Body of pancreas (tissue), 4 donors: ENCODE measurements at regions not wholly inside any gene's neighbourhood (a gene's known extent, or its start where the extent isn't known, plus 50 kb on each side); places are given as distances from the start of the nearest gene placed in this dataset.

Source experiments
- ATAC-seq: fragments of 150-250 bp; one replicate; pipeline ENCODE4 v1.9.1; 2016
- DNase-seq, 4 donors: peaks; one replicate each; pipeline ENCODE4 v3.0.0-alpha.2; 2019
- H3K27ac ChIP-seq, 4 donors: fragments of 200-600 bp; sonication (generic); 1 replicate in 3 of 4; 2 replicates in 1 of 4; pipeline versions ENCODE4 v1.5.1 to v1.6.1; 2016 to 2019; ENCODE audit warnings: mild to moderate bottlenecking in 1 of 4, mixed read lengths in 1 of 4, moderate library complexity in 1 of 4
- H3K27me3 ChIP-seq, 2 donors: fragments of 200-600 bp; sonication (generic); one replicate each; pipeline ENCODE4 v1.6.0; 2016; ENCODE audit warnings: mild to moderate bottlenecking in 1 of 2
- H3K36me3 ChIP-seq, 2 donors: fragments of 200-600 bp; sonication (generic); replicated peaks in 1 of 2; 2 replicates each; pipeline ENCODE4 v1.5.1; 2016; ENCODE audit warnings: low read depth in 2 of 2; ENCODE audit not compliant: insufficient read depth in 1 of 2
- H3K4me1 ChIP-seq: fragments of 200-600 bp; sonication (generic); one replicate; pipeline ENCODE4 v1.6.0; 2016
- H3K4me3 ChIP-seq, 2 donors: fragments of 200-600 bp; sonication (generic); 1 replicate in 1 of 2; 2 replicates in 1 of 2; pipeline ENCODE4 v1.5.1; 2016 to 2019
- H3K9me3 ChIP-seq, 3 donors: fragments of 200-600 bp; sonication (generic); 1 replicate in 2 of 3; 2 replicates in 1 of 3; pipeline ENCODE4 v1.5.1; 2016
- POLR2A ChIP-seq, 3 donors: fragments of 450-650 bp; IDR thresholded peaks; one replicate each; pipeline ENCODE4 v1.6.1; 2016; ENCODE audit warnings: antibody characterized with exemption in 3 of 3, mild to moderate bottlenecking in 2 of 3
- WGBS, 2 donors: methylation state at CpG; one replicate each; pipeline ENCODE4 v1.1.5; 2017; 5-methylcytosine and 5-hydroxymethylcytosine counted together
- intact Hi-C: fragments of 100-400 bp; cut with DNase I; formaldehyde crosslinking; loops from one replicate; pipeline ENCODE4 v1.15.1; 2023
- TF ChIP-seq, protein P1 (sequence below), 7 experiments: fragments of 450-650 bp in 4 of 7; fragments of 200-600 bp in 3 of 7; sonication (generic) in 3 of 7; IDR thresholded peaks; one replicate each; pipeline ENCODE4 v1.5.1; 2016 to 2019; ENCODE audit warnings: antibody characterized with exemption in 7 of 7

DNA sequence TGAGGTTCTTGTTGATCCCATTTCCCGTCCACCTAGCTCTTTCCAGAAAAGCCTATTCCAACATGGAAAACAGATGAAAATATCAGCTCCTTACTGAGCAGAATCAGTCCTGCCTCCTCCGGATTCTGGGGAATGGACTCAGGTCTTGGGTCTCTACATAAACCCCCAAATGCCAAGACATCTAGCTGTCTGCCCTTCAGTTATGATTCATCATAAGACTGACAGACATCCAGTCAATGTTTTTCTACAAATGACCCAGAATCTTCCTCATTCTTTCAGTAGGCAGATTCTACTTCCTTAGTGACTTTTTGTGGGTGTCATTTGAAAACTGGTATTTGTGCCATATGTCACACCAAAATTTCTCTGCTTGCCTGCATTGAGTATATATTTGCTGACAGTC is 103.0 kb upstream of the TGFBR2 start:
- H3K27me3 ChIP-seq = no peaks in the 10 kb centered on the region
- WGBS, 2 donors = 91 to 95% methylated on average over 2 of the region's 2 CpGs
- no peaks in the 10 kb centered on the region for H3K36me3 ChIP-seq
- TF ChIP-seq, protein P1, sequence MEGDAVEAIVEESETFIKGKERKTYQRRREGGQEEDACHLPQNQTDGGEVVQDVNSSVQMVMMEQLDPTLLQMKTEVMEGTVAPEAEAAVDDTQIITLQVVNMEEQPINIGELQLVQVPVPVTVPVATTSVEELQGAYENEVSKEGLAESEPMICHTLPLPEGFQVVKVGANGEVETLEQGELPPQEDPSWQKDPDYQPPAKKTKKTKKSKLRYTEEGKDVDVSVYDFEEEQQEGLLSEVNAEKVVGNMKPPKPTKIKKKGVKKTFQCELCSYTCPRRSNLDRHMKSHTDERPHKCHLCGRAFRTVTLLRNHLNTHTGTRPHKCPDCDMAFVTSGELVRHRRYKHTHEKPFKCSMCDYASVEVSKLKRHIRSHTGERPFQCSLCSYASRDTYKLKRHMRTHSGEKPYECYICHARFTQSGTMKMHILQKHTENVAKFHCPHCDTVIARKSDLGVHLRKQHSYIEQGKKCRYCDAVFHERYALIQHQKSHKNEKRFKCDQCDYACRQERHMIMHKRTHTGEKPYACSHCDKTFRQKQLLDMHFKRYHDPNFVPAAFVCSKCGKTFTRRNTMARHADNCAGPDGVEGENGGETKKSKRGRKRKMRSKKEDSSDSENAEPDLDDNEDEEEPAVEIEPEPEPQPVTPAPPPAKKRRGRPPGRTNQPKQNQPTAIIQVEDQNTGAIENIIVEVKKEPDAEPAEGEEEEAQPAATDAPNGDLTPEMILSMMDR (IDR thresholded peaks at IDR 0.05) = no peak
- TF ChIP-seq POLR2A (IDR thresholded peaks at IDR 0.05) = no peak
- H3K27ac ChIP-seq = no peak overlapping the region
- no peaks in the 10 kb centered on the region for H3K4me1 ChIP-seq
- DNase-seq = no peak
- no peak for ATAC-seq
- intact Hi-C loops = no loop called here
- H3K4me3 ChIP-seq = no peak overlapping the region
- H3K9me3 ChIP-seq = no peaks in the 10 kb centered on the region

DNA sequence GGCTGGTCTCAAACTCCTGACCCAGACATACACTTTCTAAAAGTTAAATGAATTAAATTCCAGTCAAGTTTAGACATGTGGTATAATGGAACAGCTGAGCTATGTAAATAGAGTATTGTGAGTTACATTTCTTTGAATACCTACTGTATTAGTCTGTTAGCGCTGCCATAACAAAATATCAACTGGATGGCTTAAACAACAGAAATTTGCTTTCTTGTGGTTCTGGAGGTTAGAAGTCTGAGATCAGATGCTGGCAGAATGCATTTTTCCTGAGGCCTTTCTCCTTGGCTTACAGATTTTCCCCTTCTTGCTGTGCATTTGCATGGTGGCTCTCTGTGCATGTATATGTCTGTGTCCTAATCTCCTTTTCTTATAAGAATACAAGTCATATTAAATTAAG is 101.5 kb upstream of the TGFBR2 start:
- no peak overlapping the region for H3K4me3 ChIP-seq

DNA sequence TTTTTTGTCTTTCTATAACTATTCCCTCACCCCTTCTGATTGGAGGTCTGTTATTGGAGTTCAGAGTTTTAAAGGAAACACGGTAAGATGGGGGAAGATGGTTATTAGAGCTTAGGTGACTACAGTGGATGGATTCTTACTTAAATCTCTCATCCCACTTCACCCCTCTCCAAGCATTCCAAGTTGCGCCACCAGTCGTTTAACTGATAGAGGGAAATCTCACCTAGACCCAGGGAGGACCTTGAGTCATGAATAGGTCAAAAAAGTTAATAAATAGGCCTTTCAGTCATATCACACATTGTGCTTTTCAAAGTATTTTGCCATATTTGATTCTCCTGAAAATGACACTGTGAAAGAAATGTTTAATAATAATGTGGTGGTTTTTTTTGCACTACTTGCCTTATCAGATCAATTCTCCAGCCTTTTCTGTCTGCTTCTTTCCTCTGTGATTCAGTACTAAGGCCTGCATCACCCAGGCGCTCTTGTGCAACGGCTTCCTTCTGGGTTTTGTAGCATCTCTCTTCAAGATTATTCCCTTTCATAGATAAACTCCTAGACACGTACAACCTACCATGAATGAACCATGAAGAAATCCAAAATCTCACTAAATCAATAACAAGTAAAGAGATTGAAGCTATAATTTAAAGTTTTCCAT is 100.4 kb upstream of the TGFBR2 start:
- 76 to 77% methylated on average over 6 of the region's 6 CpGs for WGBS, 2 donors
- Histone ChIP-seq H3K4me3 (no peak overlapping the region), H3K27me3 (no peaks in the 10 kb centered on the region), H3K27ac (no peak overlapping the region), H3K4me1 (no peaks in the 10 kb centered on the region), H3K36me3 (no peaks in the 10 kb centered on the region), H3K9me3 (no peaks in the 10 kb centered on the region)
- TF ChIP-seq POLR2A (IDR thresholded peaks at IDR 0.05) = no peak
- TF ChIP-seq, protein P1 (IDR thresholded peaks at IDR 0.05) = no peak
- DNase-seq = no peak
- intact Hi-C loops = no loop called here
- no peak for ATAC-seq

More for the DNA sequence above, 101.5 kb upstream of the TGFBR2 start:
- Histone ChIP-seq H3K27me3 (no peaks in the 10 kb centered on the region), H3K9me3 (no peaks in the 10 kb centered on the region), H3K36me3 (no peaks in the 10 kb centered on the region), H3K27ac (no peak overlapping the region), H3K4me1 (no peaks in the 10 kb centered on the region)
- WGBS, 2 donors = 100% methylated on average over 1 of the region's 1 CpG
- intact Hi-C loops = no loop called here
- no peak for TF ChIP-seq POLR2A (IDR thresholded peaks at IDR 0.05)
- ATAC-seq (no peak), DNase-seq (no peak)

DNA sequence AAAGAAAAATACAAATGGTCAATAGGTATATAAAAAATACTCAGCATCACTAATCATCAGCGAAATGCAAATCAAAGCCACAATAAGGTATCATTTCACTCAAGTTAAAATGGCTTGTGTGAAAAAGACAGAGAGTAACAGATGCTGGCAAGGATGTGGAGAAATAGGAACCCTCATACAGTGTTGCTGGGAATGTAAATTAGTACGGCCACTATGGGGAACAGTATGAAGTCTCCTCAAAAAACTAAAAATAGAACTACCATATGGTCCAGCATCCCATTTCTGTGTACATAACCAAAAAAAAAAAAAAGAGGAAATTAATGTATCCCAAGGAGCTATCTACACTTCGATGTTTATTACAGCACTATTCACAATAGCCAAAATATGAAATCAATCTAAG is 98.1 kb upstream of the TGFBR2 start:
- DNase-seq = no peak
- Histone ChIP-seq H3K4me3 (no peak overlapping the region), H3K4me1 (no peaks in the 10 kb centered on the region), H3K27me3 (no peaks in the 10 kb centered on the region), H3K27ac (no peak overlapping the region), H3K36me3 (no peaks in the 10 kb centered on the region), H3K9me3 (no peaks in the 10 kb centered on the region)
- ATAC-seq = no peak
- WGBS, 2 donors = 76 to 86% methylated on average over 3 of the region's 3 CpGs
- TF ChIP-seq, protein P1 (IDR thresholded peaks at IDR 0.05) = no peak
- no peak for TF ChIP-seq POLR2A (IDR thresholded peaks at IDR 0.05)
- intact Hi-C loops = no loop called here

DNA sequence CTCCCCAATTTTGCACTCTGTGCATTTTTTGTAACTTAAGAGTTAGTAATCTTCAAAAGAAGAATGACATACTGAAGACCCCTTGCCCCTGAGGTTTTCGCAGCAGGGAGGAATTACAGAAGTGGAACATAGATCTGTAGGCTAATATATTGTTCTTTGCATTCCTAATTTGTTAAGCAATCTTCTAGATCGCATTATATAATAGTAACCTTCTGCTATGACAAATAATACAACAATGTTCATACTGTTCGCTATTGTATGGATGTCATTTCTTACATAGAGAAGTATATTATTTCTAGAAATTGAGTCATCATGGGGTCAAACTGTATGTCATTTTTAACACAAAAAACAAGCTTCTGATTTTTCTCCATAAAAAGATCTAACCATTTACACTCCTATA is 95.8 kb upstream of the TGFBR2 start:
- ATAC-seq = no peak
- H3K36me3 ChIP-seq = no peaks in the 10 kb centered on the region
- intact Hi-C loops = no loop called here
- H3K9me3 ChIP-seq = no peaks in the 10 kb centered on the region
- H3K27ac ChIP-seq = no peak overlapping the region
- no peak overlapping the region for H3K4me3 ChIP-seq
- 90 to 92% methylated on average over 3 of the region's 3 CpGs for WGBS, 2 donors
- H3K4me1 ChIP-seq = peaks cover under 1% of the 10 kb centered on the region
- no peak for DNase-seq
- TF ChIP-seq, protein P1 (IDR thresholded peaks at IDR 0.05) = no peak
- no peak for TF ChIP-seq POLR2A (IDR thresholded peaks at IDR 0.05)
- no peaks in the 10 kb centered on the region for H3K27me3 ChIP-seq
